OCI-LY7 (cell line): ENCODE measurements at regions not wholly inside any gene's neighbourhood (a gene's known extent, or its start where the extent isn't known, plus 50 kb on each side); places are given as distances from the start of the nearest gene placed in this dataset.

Source experiments
- BruUV-seq: library from RNA; stranded (reverse); fragments of 400-500 nt; replicated peaks from 2 replicates; lab custom pipeline; 2021; lab: Mats Ljungman, UMichigan
- CTCF ChIA-PET: fragments of 300-600 bp; sonication (Branson Sonifier 250); formaldehyde crosslinking; loops from one replicate; lab custom pipeline; 2022; ENCODE audit warnings: antibody characterized with exemption; ENCODE audit not compliant: unreplicated experiment; lab: Charles Lee
- POLR2A ChIA-PET: fragments of 300-600 bp; sonication (Branson Sonifier 250); formaldehyde crosslinking; loops from one replicate; lab custom pipeline; 2022; ENCODE audit warnings: antibody characterized with exemption; lab: Charles Lee
- DNase-seq: peaks from one replicate; pipeline ENCODE4 v3.0.0-alpha.2; 2015; ENCODE audit warnings: low spot score
- H2AFZ ChIP-seq: fragments of 200-600 bp; sonication (generic), shearing (Covaris generic); 2 replicates; pipeline ENCODE4 v1.6.1; 2014; ENCODE audit warnings: mild to moderate bottlenecking, antibody characterized with exemption, low read length, moderate library complexity
- H3K27ac ChIP-seq: fragments of 200-600 bp; sonication (generic); 2 replicates; pipeline ENCODE4 v1.5.1; 2014; ENCODE audit warnings: mixed run types, low read depth, mild to moderate bottlenecking, moderate library complexity, low read length, inconsistent platforms; ENCODE audit not compliant: poor library complexity, severe bottlenecking
- H3K36me3 ChIP-seq: fragments of 200-600 bp; sonication (generic); 2 replicates; pipeline ENCODE4 v1.6.1; 2014; ENCODE audit warnings: mild to moderate bottlenecking, antibody characterized with exemption, low read length, moderate library complexity, mixed read lengths; ENCODE audit not compliant: insufficient read depth
- H3K4me1 ChIP-seq: fragments of 200-600 bp; sonication (generic); 2 replicates; pipeline ENCODE4 v1.5.1; 2014; ENCODE audit warnings: mild to moderate bottlenecking, low read length; ENCODE audit not compliant: insufficient read depth, poor library complexity, severe bottlenecking
- H3K4me2 ChIP-seq: fragments of 200-600 bp; sonication (generic); 2 replicates; pipeline ENCODE4 v1.6.1; 2014; ENCODE audit warnings: mild to moderate bottlenecking, low read length
- H3K4me3 ChIP-seq: fragments of 200-600 bp; sonication (generic); 2 replicates; pipeline ENCODE4 v1.5.1; 2014; ENCODE audit warnings: mild to moderate bottlenecking, low read depth, low read length; ENCODE audit not compliant: poor library complexity, severe bottlenecking
- H3K79me2 ChIP-seq: fragments of 200-600 bp; sonication (generic); 2 replicates; pipeline ENCODE4 v1.6.1; 2016; ENCODE audit warnings: low read depth, mild to moderate bottlenecking, low read length, moderate library complexity, mixed read lengths; ENCODE audit not compliant: insufficient read depth
- H3K9me2 ChIP-seq: fragments of 200-600 bp; sonication (generic); 2 replicates; pipeline ENCODE4 v1.6.1; 2016; ENCODE audit warnings: mild to moderate bottlenecking, low read length, mixed read lengths; ENCODE audit not compliant: insufficient read depth
- H3K9me3 ChIP-seq: fragments of 200-600 bp; sonication (generic); 2 replicates; pipeline ENCODE4 v1.6.1; 2014; ENCODE audit warnings: mild to moderate bottlenecking, mixed run types, low read length, mixed read lengths
- H4K20me1 ChIP-seq: fragments of 200-600 bp; sonication (generic); 2 replicates; pipeline ENCODE4 v1.6.1; 2014; ENCODE audit warnings: mild to moderate bottlenecking, antibody characterized with exemption, low read length, moderate library complexity, mixed read lengths; ENCODE audit not compliant: insufficient read depth
- CTCF ChIP-seq: fragments of 200-600 bp; sonication (generic); conservative IDR thresholded peaks from 2 replicates; pipeline ENCODE4 v1.5.1; 2014; ENCODE audit warnings: mild to moderate bottlenecking, antibody characterized with exemption, low read length, moderate library complexity, mixed read lengths
- EZH2phosphoT487 ChIP-seq: fragments of 200-600 bp; sonication (generic); IDR thresholded peaks from 2 replicates; pipeline ENCODE4 v1.6.1; 2018; ENCODE audit warnings: low read depth, borderline replicate concordance, mild to moderate bottlenecking, mixed run types, antibody characterized with exemption, low read length, moderate library complexity, mixed read lengths
- intact Hi-C: fragments of 100-400 bp; cut with micrococcal nuclease; formaldehyde crosslinking; loops from one replicate; pipeline ENCODE4 v1.10.0; 2022; ENCODE audit not compliant: unreplicated experiment

- Histone ChIP-seq H3K9me3 (no peaks in the 10 kb centered on the region), H3K4me2 (no peak overlapping the region), H4K20me1 (no peaks in the 10 kb centered on the region), H2AFZ (no peak overlapping the region), H3K4me3 (no peak overlapping the region), H3K79me2 (no peaks in the 10 kb centered on the region), H3K9me2 (no peaks in the 10 kb centered on the region), H3K4me1 (no peaks in the 10 kb centered on the region), H3K27ac (no peak overlapping the region), H3K36me3 (no peaks in the 10 kb centered on the region)
- POLR2A ChIA-PET = no interaction called here
- intact Hi-C loops = no loop called here
- no peak for DNase-seq
- TF ChIP-seq CTCF (no peak), EZH2phosphoT487 (no peak)
- no TSS peak for BruUV-seq
- CTCF ChIA-PET = no interaction called here
These were observed 143.3 kb upstream of the GMDS start for GRCh38 chr6:2388554-2389324.

GRCh38 chr6:2387445-2387844, 142.0 kb upstream of the GMDS start:
- BruUV-seq = no TSS peak
- DNase-seq = no peak
- Histone ChIP-seq H3K4me1 (no peaks in the 10 kb centered on the region), H3K9me2 (no peaks in the 10 kb centered on the region), H4K20me1 (no peaks in the 10 kb centered on the region), H2AFZ (no peak overlapping the region), H3K79me2 (no peaks in the 10 kb centered on the region), H3K9me3 (no peaks in the 10 kb centered on the region), H3K36me3 (no peaks in the 10 kb centered on the region), H3K4me2 (no peak overlapping the region), H3K27ac (no peak overlapping the region), H3K4me3 (no peak overlapping the region)
- TF ChIP-seq EZH2phosphoT487 (no peak), CTCF (no peak)
- ChIA-PET CTCF (no interaction called here), POLR2A (no interaction called here)
- intact Hi-C loops = no loop called here

GRCh38 chr6:2385471-2385983, 140.1 kb upstream of the GMDS start:
- TF ChIP-seq CTCF (no peak), EZH2phosphoT487 (no peak)
- no peak for DNase-seq
- no peaks in the 10 kb centered on the region for H3K4me1 ChIP-seq
- ChIA-PET CTCF (no interaction called here), POLR2A (interaction anchor here (0.8 kb wide), 1 partner anchor 9 kb away, joined by 5 read pairs; no protein-coding TSS in a partner anchor)
- H3K4me3 ChIP-seq = no peak overlapping the region
- no peak overlapping the region for H3K4me2 ChIP-seq
- no peaks in the 10 kb centered on the region for H3K9me3 ChIP-seq
- H4K20me1 ChIP-seq = no peaks in the 10 kb centered on the region
- intact Hi-C loops = no loop called here
- no peaks in the 10 kb centered on the region for H3K36me3 ChIP-seq
- H3K79me2 ChIP-seq = no peaks in the 10 kb centered on the region
- H3K9me2 ChIP-seq = no peaks in the 10 kb centered on the region
- H2AFZ ChIP-seq = no peak overlapping the region
- H3K27ac ChIP-seq = no peak overlapping the region
- no TSS peak for BruUV-seq
